Liver (tissue), 7 donors: ENCODE measurements at regions not wholly inside any gene's neighbourhood (a gene's known extent, or its start where the extent isn't known, plus 50 kb on each side); places are given as distances from the start of the nearest gene placed in this dataset.

Experiments used
- DNase-seq: peaks from one replicate; pipeline ENCODE4 v3.0.0-alpha.2; 2017; ENCODE audit warnings: low spot score
- H3K27ac ChIP-seq, 2 donors: one replicate each; pipeline ENCODE4 v1.7.0; 2013; ENCODE audit warnings: inconsistent platforms in 2 of 2, low read length in 2 of 2, control low read depth in 1 of 2, low read depth in 1 of 2, mild to moderate bottlenecking in 1 of 2
- H3K27me3 ChIP-seq, 4 donors: one replicate each; pipeline versions ENCODE4 v1.6.1 to v1.7.0; 2013; ENCODE audit warnings: low read length in 3 of 4, inconsistent platforms in 1 of 4, mild to moderate bottlenecking in 1 of 4, moderate library complexity in 1 of 4; ENCODE audit not compliant: control insufficient read depth in 4 of 4, insufficient read depth in 4 of 4
- H3K36me3 ChIP-seq, 4 donors: one replicate each; pipeline versions ENCODE4 v1.6.1 to v1.7.0; 2013; ENCODE audit warnings: low read length in 3 of 4, mild to moderate bottlenecking in 3 of 4, low read depth in 1 of 4, moderate library complexity in 1 of 4; ENCODE audit not compliant: control insufficient read depth in 4 of 4, insufficient read depth in 3 of 4
- H3K4me1 ChIP-seq, 4 donors: one replicate each; pipeline versions ENCODE4 v1.6.1 to v1.7.0; 2013; ENCODE audit warnings: low read length in 3 of 4, mild to moderate bottlenecking in 3 of 4, moderate library complexity in 1 of 4; ENCODE audit not compliant: control insufficient read depth in 4 of 4, insufficient read depth in 4 of 4
- H3K4me3 ChIP-seq, 3 donors: one replicate each; pipeline versions ENCODE4 v1.6.1 to v1.7.0; 2013; ENCODE audit warnings: low read length in 3 of 3, control low read depth in 1 of 3, low read depth in 1 of 3, mild to moderate bottlenecking in 1 of 3
- H3K9ac ChIP-seq, 2 donors: one replicate each; pipeline ENCODE4 v1.7.0; 2013; ENCODE audit warnings: low read length in 2 of 2, mild to moderate bottlenecking in 2 of 2, moderate library complexity in 2 of 2, control low read depth in 1 of 2, low read depth in 1 of 2
- H3K9me3 ChIP-seq, 4 donors: one replicate each; pipeline versions ENCODE4 v1.6.1 to v1.7.0; 2013; ENCODE audit warnings: low read length in 3 of 4; ENCODE audit not compliant: control insufficient read depth in 4 of 4
- EGR1 ChIP-seq, 2 donors: IDR thresholded peaks; 2 replicates each; pipeline ENCODE4 v1.6.1; 2016 to 2018; ENCODE audit warnings: antibody characterized with exemption in 2 of 2, low read depth in 2 of 2
- FOXA1 ChIP-seq: IDR thresholded peaks from 2 replicates; pipeline ENCODE4 v1.6.1; 2016; ENCODE audit warnings: antibody characterized with exemption
- GABPA ChIP-seq, 2 donors: IDR thresholded peaks in 1 of 2; conservative IDR thresholded peaks in 1 of 2; 2 replicates each; pipeline ENCODE4 v1.6.1; 2016; ENCODE audit warnings: antibody characterized with exemption in 2 of 2, mild to moderate bottlenecking in 1 of 2, moderate library complexity in 1 of 2
- HNF4A ChIP-seq, 2 donors: conservative IDR thresholded peaks; 2 replicates each; pipeline ENCODE4 v1.6.1; 2016; ENCODE audit warnings: antibody characterized with exemption in 2 of 2, mild to moderate bottlenecking in 2 of 2
- JUND ChIP-seq, 2 donors: IDR thresholded peaks; 2 replicates each; pipeline ENCODE4 v1.6.1; 2016; ENCODE audit warnings: antibody characterized with exemption in 2 of 2
- MAX ChIP-seq: IDR thresholded peaks from 2 replicates; pipeline ENCODE4 v1.6.1; 2016; ENCODE audit warnings: antibody characterized with exemption
- NR2F2 ChIP-seq: IDR thresholded peaks from 2 replicates; pipeline ENCODE4 v1.6.1; 2016; ENCODE audit warnings: antibody characterized with exemption
- RAD21 ChIP-seq, 2 donors: IDR thresholded peaks; 2 replicates each; pipeline ENCODE4 v1.6.1; 2016; ENCODE audit warnings: antibody characterized with exemption in 2 of 2, mild to moderate bottlenecking in 2 of 2
- RXRA ChIP-seq, 2 donors: IDR thresholded peaks; 2 replicates each; pipeline ENCODE4 v1.6.1; 2017 to 2018; ENCODE audit warnings: antibody characterized with exemption in 2 of 2, mild to moderate bottlenecking in 1 of 2
- SP1 ChIP-seq: IDR thresholded peaks from 2 replicates; pipeline ENCODE4 v1.6.1; 2018; ENCODE audit warnings: antibody characterized with exemption, mild to moderate bottlenecking
- TAF1 ChIP-seq: conservative IDR thresholded peaks from 2 replicates; pipeline ENCODE4 v1.6.1; 2016; ENCODE audit warnings: antibody characterized with exemption, mild to moderate bottlenecking
- YY1 ChIP-seq: IDR thresholded peaks from 2 replicates; pipeline ENCODE4 v1.6.1; 2016; ENCODE audit warnings: antibody characterized with exemption, mild to moderate bottlenecking
- WGBS: extraction: QIAGEN DNeasy Blood & Tissue Kit; methylation state at CpG from one replicate; pipeline ENCODE4 v1.1.7; 2013; 5-methylcytosine and 5-hydroxymethylcytosine counted together
- TF ChIP-seq, protein P1 (sequence below): IDR thresholded peaks from 2 replicates; pipeline ENCODE4 v1.6.1; 2016; ENCODE audit warnings: antibody characterized with exemption, mild to moderate bottlenecking
- TF ChIP-seq, protein P2 (sequence below): IDR thresholded peaks from 2 replicates; pipeline ENCODE4 v1.6.1; 2016; ENCODE audit warnings: antibody characterized with exemption
- donor health status: healthy.
- donor health status: healthy.
- donor health status: healthy.
- donor health status: healthy.

DNA sequence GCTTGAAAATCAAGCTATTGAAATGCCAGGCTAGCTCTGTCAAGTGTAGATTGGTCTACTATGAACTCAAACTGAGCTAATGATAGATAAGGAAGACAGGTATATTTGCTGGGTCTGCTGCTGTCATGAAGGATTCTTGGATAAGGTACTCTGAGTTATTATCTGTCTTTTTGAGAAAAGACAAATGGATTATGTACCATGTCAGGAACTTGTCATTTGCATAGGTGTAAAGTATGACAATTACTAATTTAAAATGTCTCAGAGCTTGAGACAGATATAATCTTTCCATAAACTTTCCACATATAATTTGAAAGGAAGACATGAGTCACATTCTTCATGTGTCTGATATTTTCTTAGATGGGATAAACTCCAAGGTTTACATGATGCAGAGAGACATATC, 594.1 kb upstream of the PTPRD start:
- Histone ChIP-seq H3K4me3 (no peak overlapping the region), H3K27ac (no peak overlapping the region), H3K27me3 (no peaks in the 10 kb centered on the region), H3K9ac (no peak overlapping the region), H3K4me1 (no peaks in the 10 kb centered on the region), H3K36me3 (no peaks in the 10 kb centered on the region), H3K9me3 (no peaks in the 10 kb centered on the region)
- no peak for TF ChIP-seq JUND (IDR thresholded peaks at IDR 0.05)
- no peak for TF ChIP-seq HNF4A (conservative IDR thresholded peaks at IDR 0.05)
- no peak for TF ChIP-seq EGR1 (IDR thresholded peaks at IDR 0.05; ENCODE audit: low read depth in 2 of 2)
- TF ChIP-seq RAD21 (IDR thresholded peaks at IDR 0.05): no peak
- TF ChIP-seq FOXA1: no peak
- TF ChIP-seq YY1: no peak
- TF ChIP-seq, protein P1, sequence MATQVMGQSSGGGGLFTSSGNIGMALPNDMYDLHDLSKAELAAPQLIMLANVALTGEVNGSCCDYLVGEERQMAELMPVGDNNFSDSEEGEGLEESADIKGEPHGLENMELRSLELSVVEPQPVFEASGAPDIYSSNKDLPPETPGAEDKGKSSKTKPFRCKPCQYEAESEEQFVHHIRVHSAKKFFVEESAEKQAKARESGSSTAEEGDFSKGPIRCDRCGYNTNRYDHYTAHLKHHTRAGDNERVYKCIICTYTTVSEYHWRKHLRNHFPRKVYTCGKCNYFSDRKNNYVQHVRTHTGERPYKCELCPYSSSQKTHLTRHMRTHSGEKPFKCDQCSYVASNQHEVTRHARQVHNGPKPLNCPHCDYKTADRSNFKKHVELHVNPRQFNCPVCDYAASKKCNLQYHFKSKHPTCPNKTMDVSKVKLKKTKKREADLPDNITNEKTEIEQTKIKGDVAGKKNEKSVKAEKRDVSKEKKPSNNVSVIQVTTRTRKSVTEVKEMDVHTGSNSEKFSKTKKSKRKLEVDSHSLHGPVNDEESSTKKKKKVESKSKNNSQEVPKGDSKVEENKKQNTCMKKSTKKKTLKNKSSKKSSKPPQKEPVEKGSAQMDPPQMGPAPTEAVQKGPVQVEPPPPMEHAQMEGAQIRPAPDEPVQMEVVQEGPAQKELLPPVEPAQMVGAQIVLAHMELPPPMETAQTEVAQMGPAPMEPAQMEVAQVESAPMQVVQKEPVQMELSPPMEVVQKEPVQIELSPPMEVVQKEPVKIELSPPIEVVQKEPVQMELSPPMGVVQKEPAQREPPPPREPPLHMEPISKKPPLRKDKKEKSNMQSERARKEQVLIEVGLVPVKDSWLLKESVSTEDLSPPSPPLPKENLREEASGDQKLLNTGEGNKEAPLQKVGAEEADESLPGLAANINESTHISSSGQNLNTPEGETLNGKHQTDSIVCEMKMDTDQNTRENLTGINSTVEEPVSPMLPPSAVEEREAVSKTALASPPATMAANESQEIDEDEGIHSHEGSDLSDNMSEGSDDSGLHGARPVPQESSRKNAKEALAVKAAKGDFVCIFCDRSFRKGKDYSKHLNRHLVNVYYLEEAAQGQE: no peak
- DNase-seq: no peak

GRCh38 chr9:11233696-11234095, 620.9 kb upstream of the PTPRD start:
- Histone ChIP-seq H3K36me3 (no peaks in the 10 kb centered on the region), H3K9ac (no peak overlapping the region), H3K27ac (no peak overlapping the region), H3K4me1 (no peaks in the 10 kb centered on the region), H3K4me3 (no peak overlapping the region), H3K9me3 (no peaks in the 10 kb centered on the region), H3K27me3 (no peaks in the 10 kb centered on the region)
- TF ChIP-seq HNF4A (conservative IDR thresholded peaks at IDR 0.05) (no peak), TAF1 (no peak), SP1 (no peak), FOXA1 (no peak), GABPA (IDR thresholded peaks at IDR 0.05 in 1 of 2, conservative IDR thresholded peaks at IDR 0.05 in 1 of 2) (no peak), JUND (IDR thresholded peaks at IDR 0.05) (no peak), RAD21 (IDR thresholded peaks at IDR 0.05) (no peak), NR2F2 (no peak), MAX (no peak), RXRA (IDR thresholded peaks at IDR 0.05) (no peak)
- TF ChIP-seq, protein P2, sequence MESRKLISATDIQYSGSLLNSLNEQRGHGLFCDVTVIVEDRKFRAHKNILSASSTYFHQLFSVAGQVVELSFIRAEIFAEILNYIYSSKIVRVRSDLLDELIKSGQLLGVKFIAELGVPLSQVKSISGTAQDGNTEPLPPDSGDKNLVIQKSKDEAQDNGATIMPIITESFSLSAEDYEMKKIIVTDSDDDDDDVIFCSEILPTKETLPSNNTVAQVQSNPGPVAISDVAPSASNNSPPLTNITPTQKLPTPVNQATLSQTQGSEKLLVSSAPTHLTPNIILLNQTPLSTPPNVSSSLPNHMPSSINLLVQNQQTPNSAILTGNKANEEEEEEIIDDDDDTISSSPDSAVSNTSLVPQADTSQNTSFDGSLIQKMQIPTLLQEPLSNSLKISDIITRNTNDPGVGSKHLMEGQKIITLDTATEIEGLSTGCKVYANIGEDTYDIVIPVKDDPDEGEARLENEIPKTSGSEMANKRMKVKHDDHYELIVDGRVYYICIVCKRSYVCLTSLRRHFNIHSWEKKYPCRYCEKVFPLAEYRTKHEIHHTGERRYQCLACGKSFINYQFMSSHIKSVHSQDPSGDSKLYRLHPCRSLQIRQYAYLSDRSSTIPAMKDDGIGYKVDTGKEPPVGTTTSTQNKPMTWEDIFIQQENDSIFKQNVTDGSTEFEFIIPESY: no peak
- TF ChIP-seq, protein P1: no peak
- DNase-seq: no peak
- 85% methylated on average over 1 of the region's 1 CpG for WGBS
